Testis (tissue), 2 donors: ENCODE measurements at regions not wholly inside any gene's neighbourhood (a gene's known extent, or its start where the extent isn't known, plus 50 kb on each side); places are given as distances from the start of the nearest gene placed in this dataset.

Experiments used
- POLR2A ChIP-seq: fragments of 450-650 bp; IDR thresholded peaks from one replicate; pipeline ENCODE4 v1.6.1; 2017; ENCODE audit warnings: antibody characterized with exemption, mild to moderate bottlenecking, moderate library complexity
- TF ChIP-seq, protein P1 (sequence below), 3 experiments: fragments of 450-650 bp in 2 of 3; fragments of 200-600 bp in 1 of 3; sonication (generic) in 1 of 3; IDR thresholded peaks; one replicate each; pipeline ENCODE4 v1.5.1; 2016 to 2019; ENCODE audit warnings: antibody characterized with exemption in 3 of 3, mild to moderate bottlenecking in 2 of 3, moderate library complexity in 1 of 3

DNA sequence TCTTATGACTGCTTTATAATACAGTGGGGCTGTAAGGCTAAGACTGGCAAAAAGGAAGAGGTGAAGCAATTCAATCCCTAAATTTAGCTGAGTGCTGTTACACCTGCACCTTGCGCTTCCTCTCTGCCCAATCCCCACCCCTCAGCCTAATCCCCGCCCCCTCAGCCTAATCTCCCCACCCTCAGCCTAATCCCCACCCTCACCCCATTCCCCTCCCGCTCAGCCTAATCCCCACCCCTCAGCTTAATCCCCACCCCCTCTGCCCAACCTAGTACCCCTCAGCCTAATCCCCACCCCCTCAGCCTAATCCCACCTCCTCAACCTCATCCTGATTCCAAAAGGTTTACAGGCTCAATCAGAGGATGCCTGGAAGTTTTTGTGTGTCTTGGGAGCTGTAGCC, 155.5 kb downstream of the PMP22 start:
- TF ChIP-seq, protein P1, sequence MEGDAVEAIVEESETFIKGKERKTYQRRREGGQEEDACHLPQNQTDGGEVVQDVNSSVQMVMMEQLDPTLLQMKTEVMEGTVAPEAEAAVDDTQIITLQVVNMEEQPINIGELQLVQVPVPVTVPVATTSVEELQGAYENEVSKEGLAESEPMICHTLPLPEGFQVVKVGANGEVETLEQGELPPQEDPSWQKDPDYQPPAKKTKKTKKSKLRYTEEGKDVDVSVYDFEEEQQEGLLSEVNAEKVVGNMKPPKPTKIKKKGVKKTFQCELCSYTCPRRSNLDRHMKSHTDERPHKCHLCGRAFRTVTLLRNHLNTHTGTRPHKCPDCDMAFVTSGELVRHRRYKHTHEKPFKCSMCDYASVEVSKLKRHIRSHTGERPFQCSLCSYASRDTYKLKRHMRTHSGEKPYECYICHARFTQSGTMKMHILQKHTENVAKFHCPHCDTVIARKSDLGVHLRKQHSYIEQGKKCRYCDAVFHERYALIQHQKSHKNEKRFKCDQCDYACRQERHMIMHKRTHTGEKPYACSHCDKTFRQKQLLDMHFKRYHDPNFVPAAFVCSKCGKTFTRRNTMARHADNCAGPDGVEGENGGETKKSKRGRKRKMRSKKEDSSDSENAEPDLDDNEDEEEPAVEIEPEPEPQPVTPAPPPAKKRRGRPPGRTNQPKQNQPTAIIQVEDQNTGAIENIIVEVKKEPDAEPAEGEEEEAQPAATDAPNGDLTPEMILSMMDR (IDR thresholded peaks at IDR 0.05) = no peak
- TF ChIP-seq POLR2A = no peak
